ENCODE measurements at regions not wholly inside any gene's neighbourhood (a gene's known extent, or its start where the extent isn't known, plus 50 kb on each side); places are given as distances from the start of the nearest gene placed in this dataset.

DNA sequence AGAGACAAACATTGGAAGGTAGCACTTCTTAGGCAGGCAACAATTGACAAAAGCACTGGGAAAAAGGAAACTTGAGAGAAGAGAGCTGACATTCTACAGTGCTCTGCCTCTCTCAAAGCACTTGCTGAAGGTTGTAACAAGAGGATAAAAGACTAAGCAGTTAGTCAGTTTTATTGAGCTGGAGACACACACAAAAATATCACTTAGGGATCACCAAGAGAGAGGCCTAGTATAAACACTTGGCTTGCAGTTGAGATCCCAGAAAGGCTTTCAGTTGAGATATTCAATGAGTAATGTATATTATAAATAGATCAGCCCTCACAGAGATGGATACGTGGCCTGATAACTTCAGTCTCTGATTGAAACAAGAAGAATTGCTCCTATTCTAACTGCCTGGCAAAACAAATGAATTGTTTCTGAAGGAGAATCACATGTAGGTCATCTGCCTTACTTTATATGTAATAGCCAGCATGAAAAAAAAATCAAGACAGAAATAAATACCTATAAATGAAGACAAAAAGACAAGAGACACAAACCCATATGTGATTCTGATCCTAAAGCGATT is 747.2 kb upstream of the MAN1A1 start:
- no peaks in the 10 kb centered on the region for H3K9me3 ChIP-seq (ENCODE audit: control insufficient read depth, low read length)
- DNase-seq (ENCODE audit: low read depth) = no peak
- no peak overlapping the region for H3K4me3 ChIP-seq (ENCODE audit: low read length)
- no peaks in the 10 kb centered on the region for H3K4me1 ChIP-seq (ENCODE audit: control insufficient read depth, insufficient read depth, low read length)
- no peaks in the 10 kb centered on the region for H3K27me3 ChIP-seq (replicated peaks; ENCODE audit: control insufficient read depth, insufficient read depth, low read length)
- H3K36me3 ChIP-seq (ENCODE audit: control insufficient read depth, insufficient read depth, low read length, severe bottlenecking) = no peaks in the 10 kb centered on the region
- no peak overlapping the region for H3K9ac ChIP-seq (ENCODE audit: low read length)

DNA sequence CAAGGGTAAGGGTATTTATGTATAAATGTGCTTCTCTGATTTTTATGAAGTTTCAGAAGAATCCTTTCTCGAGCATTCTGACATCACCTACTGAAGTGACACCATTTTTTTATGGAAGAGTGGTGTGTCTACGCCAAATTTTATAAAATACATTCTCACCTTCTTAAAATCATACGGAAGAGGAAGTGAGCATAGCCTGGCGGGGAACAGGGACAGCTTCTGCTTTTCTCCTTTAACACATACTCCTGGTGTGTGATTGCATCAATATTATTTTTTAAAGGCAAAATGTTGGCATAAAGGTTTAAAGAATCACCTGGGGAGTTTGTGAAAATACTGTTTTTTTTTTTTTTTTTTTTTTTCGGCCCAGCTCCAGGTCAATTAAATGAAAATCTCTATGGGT is 733.6 kb upstream of the MAN1A1 start:
- DNase-seq (ENCODE audit: low read depth) = no peak
- H3K9ac ChIP-seq (ENCODE audit: low read length) = no peak overlapping the region

DNA sequence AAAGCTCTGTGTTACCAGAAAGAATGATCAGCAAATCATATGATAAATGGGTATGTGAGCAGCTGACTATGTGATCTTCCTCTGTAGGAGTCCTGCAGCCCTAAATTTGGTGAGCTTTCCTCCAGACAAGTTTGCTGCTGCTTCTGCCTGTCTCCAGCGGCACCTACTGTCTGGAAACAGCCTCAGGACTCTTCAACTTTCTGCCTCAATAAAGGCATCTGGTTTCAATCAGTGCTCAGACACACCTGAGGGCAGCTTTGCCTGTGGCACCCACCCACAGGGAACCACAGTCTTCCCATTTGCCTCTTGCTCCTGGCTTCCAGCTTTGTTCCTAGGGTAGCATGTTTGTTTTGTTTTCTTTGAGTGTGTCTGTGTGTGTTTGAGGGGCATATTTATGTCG is 727.9 kb upstream of the MAN1A1 start:
- no peaks in the 10 kb centered on the region for H3K36me3 ChIP-seq (ENCODE audit: control insufficient read depth, insufficient read depth, low read length, severe bottlenecking)
- DNase-seq (ENCODE audit: low read depth) = peak; percentile 27

More for the DNA sequence above, 733.6 kb upstream of the MAN1A1 start:
- no peaks in the 10 kb centered on the region for H3K4me1 ChIP-seq (ENCODE audit: control insufficient read depth, insufficient read depth, low read length)
- no peaks in the 10 kb centered on the region for H3K9me3 ChIP-seq (ENCODE audit: control insufficient read depth, low read length)
- H3K4me3 ChIP-seq (ENCODE audit: low read length) = no peak overlapping the region
- H3K27me3 ChIP-seq (replicated peaks; ENCODE audit: control insufficient read depth, insufficient read depth, low read length) = no peaks in the 10 kb centered on the region
- H3K36me3 ChIP-seq (ENCODE audit: control insufficient read depth, insufficient read depth, low read length, severe bottlenecking) = no peaks in the 10 kb centered on the region

DNA sequence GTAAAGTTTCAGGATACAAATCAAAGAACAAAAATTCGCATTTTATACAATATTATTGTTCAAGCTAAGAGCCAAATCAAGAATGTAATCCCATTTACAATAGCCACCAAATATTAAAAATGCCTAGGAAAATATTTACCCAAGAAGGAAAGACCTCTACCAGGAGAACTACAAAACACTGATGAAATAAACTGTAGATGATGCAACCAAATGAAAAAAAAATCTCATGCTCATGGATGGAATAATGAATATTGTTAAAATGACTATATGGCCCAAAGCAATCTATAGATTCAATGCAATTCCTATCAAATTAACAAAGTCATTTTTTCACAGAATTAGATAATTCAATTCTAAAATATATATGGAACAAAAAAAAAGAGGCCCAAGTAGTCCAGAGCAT is 708.8 kb upstream of the MAN1A1 start:
- H3K36me3 ChIP-seq (ENCODE audit: control insufficient read depth, insufficient read depth, low read length, severe bottlenecking) = no peaks in the 10 kb centered on the region
- no peak overlapping the region for H3K9ac ChIP-seq (ENCODE audit: low read length)
- H3K27me3 ChIP-seq (replicated peaks; ENCODE audit: control insufficient read depth, insufficient read depth, low read length) = no peaks in the 10 kb centered on the region
- no peak for DNase-seq (ENCODE audit: low read depth)
- H3K4me1 ChIP-seq (ENCODE audit: control insufficient read depth, insufficient read depth, low read length) = no peaks in the 10 kb centered on the region
- H3K9me3 ChIP-seq (ENCODE audit: control insufficient read depth, low read length) = peaks cover 9% of the 10 kb centered on the region
- no peak overlapping the region for H3K4me3 ChIP-seq (ENCODE audit: low read length)

More for the DNA sequence above, 727.9 kb upstream of the MAN1A1 start:
- no peak overlapping the region for H3K9ac ChIP-seq (ENCODE audit: low read length)
- no peaks in the 10 kb centered on the region for H3K9me3 ChIP-seq (ENCODE audit: control insufficient read depth, low read length)
- H3K4me3 ChIP-seq (ENCODE audit: low read length) = no peak overlapping the region
- no peaks in the 10 kb centered on the region for H3K4me1 ChIP-seq (ENCODE audit: control insufficient read depth, insufficient read depth, low read length)
- H3K27me3 ChIP-seq (replicated peaks; ENCODE audit: control insufficient read depth, insufficient read depth, low read length) = no peaks in the 10 kb centered on the region

DNA sequence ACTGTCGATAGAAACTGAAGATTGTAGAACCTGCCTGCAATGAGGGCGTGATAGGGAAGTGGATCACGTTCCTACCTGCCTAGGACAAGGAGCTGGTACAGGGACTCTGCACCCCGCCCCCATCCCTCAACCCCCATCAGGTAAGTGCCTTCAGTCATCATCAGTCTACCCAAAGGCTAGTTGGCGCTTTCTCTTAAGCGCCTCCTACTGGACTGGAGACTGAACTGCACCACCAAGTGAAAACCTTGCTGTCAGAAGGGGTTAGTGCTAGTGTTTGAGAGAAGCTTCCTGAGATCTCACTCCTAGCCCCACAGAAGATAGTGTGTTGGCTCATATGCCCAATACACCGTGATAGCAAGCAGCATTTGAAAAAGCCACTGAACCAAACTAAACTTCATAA is 706.5 kb upstream of the MAN1A1 start:
- no peak overlapping the region for H3K4me3 ChIP-seq (ENCODE audit: low read length)
- no peak overlapping the region for H3K9ac ChIP-seq (ENCODE audit: low read length)
- no peaks in the 10 kb centered on the region for H3K36me3 ChIP-seq (ENCODE audit: control insufficient read depth, insufficient read depth, low read length, severe bottlenecking)
- no peaks in the 10 kb centered on the region for H3K27me3 ChIP-seq (replicated peaks; ENCODE audit: control insufficient read depth, insufficient read depth, low read length)
- no peaks in the 10 kb centered on the region for H3K4me1 ChIP-seq (ENCODE audit: control insufficient read depth, insufficient read depth, low read length)
- no peak for DNase-seq (ENCODE audit: low read depth)
- peaks cover 9% of the 10 kb centered on the region for H3K9me3 ChIP-seq (ENCODE audit: control insufficient read depth, low read length)

DNA sequence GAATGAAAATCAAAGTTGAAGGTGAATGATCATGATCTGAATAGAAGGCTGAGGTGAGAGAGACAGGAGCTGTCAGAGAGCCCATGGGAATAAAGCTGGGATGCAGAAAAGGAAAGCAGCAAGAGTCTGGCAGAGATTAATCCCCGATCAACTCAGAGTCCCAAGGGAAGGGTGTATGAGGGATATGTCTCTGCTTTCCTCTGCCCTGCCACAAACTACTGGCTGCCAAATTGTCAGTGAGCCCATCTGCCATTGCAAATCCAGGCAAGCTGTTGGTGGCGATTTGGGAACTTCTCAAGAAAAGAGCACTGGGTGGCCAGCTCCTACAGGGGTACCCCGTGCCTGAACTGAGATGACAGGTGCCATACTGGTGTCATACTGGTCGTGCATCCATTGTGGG is 705.5 kb upstream of the MAN1A1 start:
- Histone ChIP-seq H3K9ac (ENCODE audit: low read length) (no peak overlapping the region), H3K4me3 (ENCODE audit: low read length) (no peak overlapping the region), H3K36me3 (ENCODE audit: control insufficient read depth, insufficient read depth, low read length, severe bottlenecking) (no peaks in the 10 kb centered on the region), H3K9me3 (ENCODE audit: control insufficient read depth, low read length) (peaks cover 9% of the 10 kb centered on the region), H3K27me3 (replicated peaks; ENCODE audit: control insufficient read depth, insufficient read depth, low read length) (no peaks in the 10 kb centered on the region), H3K4me1 (ENCODE audit: control insufficient read depth, insufficient read depth, low read length) (no peaks in the 10 kb centered on the region)
- no peak for DNase-seq (ENCODE audit: low read depth)

DNA sequence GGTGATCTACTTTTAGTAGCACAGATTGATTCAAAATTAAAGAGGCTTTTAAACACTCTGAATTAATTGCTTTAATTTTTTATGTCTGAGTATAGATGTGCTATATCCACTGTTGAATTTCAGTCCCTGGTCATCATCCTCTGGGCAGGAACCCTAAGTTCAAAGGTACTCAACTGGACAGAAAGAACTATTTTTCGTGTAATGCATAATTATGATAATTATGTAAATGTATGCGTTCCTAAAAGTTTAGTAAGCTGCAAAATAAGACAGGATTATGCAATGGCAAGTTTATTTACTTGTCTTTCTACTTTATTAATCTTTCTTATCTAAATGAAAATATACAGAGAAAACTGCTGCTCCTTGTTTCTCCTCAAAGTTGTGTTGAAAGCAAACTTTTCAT is 690.1 kb upstream of the MAN1A1 start:
- no peaks in the 10 kb centered on the region for H3K36me3 ChIP-seq (ENCODE audit: control insufficient read depth, insufficient read depth, low read length, severe bottlenecking)
- DNase-seq (ENCODE audit: low read depth) = no peak
- no peaks in the 10 kb centered on the region for H3K4me1 ChIP-seq (ENCODE audit: control insufficient read depth, insufficient read depth, low read length)
- H3K4me3 ChIP-seq (ENCODE audit: low read length) = no peak overlapping the region
- no peaks in the 10 kb centered on the region for H3K27me3 ChIP-seq (replicated peaks; ENCODE audit: control insufficient read depth, insufficient read depth, low read length)
- H3K9ac ChIP-seq (ENCODE audit: low read length) = no peak overlapping the region
- no peaks in the 10 kb centered on the region for H3K9me3 ChIP-seq (ENCODE audit: control insufficient read depth, low read length)

DNA sequence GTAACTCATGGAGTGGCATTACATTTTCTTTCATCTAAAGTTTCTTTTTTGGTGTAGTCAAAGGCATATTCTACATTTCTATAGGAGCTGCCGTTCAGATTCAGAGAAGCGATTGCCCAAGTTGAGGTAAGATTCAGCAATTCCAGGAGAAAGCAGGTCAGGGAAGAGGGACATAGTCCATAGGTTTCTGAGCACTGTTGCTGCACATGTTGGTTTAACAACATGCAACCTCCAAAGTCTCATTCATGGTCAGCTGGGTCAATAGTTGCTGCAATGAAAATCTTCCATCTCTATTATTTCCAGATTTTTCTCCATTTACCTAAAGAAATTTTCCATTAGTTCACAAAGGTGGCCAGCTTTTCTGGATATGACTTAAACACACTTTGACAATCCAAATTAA is 682.3 kb upstream of the MAN1A1 start:
- Histone ChIP-seq H3K27me3 (replicated peaks; ENCODE audit: control insufficient read depth, insufficient read depth, low read length) (no peaks in the 10 kb centered on the region), H3K9ac (ENCODE audit: low read length) (no peak overlapping the region), H3K9me3 (ENCODE audit: control insufficient read depth, low read length) (no peaks in the 10 kb centered on the region), H3K36me3 (ENCODE audit: control insufficient read depth, insufficient read depth, low read length, severe bottlenecking) (no peaks in the 10 kb centered on the region), H3K4me1 (ENCODE audit: control insufficient read depth, insufficient read depth, low read length) (peaks cover 10% of the 10 kb centered on the region), H3K4me3 (ENCODE audit: low read length) (no peak overlapping the region)
- no peak for DNase-seq (ENCODE audit: low read depth)

DNA sequence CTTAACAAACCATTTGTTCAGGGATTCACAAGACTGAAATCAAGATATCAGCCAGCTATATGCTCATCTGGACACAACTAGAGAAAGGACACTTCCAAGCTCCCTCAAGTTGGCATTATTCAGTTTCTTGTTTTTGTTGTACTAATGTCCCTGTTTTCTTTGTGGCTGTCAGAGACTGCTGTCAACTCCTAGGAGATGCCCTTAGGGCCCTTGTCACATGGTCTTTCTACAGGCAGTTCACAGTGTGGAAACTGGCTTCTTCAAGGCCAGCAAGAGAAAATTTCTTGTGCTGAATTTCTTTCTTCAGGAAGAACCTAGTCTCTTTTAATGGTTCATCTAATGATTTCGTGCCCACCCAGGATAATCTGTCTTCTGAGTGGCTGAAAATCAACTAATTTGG is 677.2 kb upstream of the MAN1A1 start:
- DNase-seq (ENCODE audit: low read depth) = no peak
- peaks cover 9% of the 10 kb centered on the region for H3K4me1 ChIP-seq (ENCODE audit: control insufficient read depth, insufficient read depth, low read length)
- H3K36me3 ChIP-seq (ENCODE audit: control insufficient read depth, insufficient read depth, low read length, severe bottlenecking) = no peaks in the 10 kb centered on the region
- H3K9ac ChIP-seq (ENCODE audit: low read length) = no peak overlapping the region
- H3K9me3 ChIP-seq (ENCODE audit: control insufficient read depth, low read length) = no peaks in the 10 kb centered on the region
- no peak overlapping the region for H3K4me3 ChIP-seq (ENCODE audit: low read length)
- no peaks in the 10 kb centered on the region for H3K27me3 ChIP-seq (replicated peaks; ENCODE audit: control insufficient read depth, insufficient read depth, low read length)

DNA sequence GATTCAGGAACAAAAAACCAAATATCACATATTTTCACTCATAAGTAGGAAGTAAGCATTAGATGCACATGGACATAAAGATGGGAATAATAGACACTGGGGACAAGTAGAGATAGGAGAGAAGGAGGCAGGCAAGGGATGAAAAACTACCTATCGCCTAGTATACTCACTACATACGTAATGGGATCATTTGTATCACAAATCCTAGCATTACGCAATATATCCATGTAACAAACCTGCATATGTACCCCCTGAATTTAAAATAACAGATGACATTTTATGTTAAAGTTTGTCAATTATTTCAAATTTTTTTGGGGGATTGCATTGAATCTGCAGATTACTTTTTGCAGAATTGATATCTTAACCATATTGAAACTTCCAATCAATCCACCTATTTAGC is 660.5 kb upstream of the MAN1A1 start:
- Histone ChIP-seq H3K9me3 (ENCODE audit: control insufficient read depth, low read length) (no peaks in the 10 kb centered on the region), H3K9ac (ENCODE audit: low read length) (no peak overlapping the region), H3K4me1 (ENCODE audit: control insufficient read depth, insufficient read depth, low read length) (peaks cover 4% of the 10 kb centered on the region), H3K36me3 (ENCODE audit: control insufficient read depth, insufficient read depth, low read length, severe bottlenecking) (no peaks in the 10 kb centered on the region), H3K4me3 (ENCODE audit: low read length) (no peak overlapping the region), H3K27me3 (replicated peaks; ENCODE audit: control insufficient read depth, insufficient read depth, low read length) (no peaks in the 10 kb centered on the region)
- DNase-seq (ENCODE audit: low read depth) = no peak

DNA sequence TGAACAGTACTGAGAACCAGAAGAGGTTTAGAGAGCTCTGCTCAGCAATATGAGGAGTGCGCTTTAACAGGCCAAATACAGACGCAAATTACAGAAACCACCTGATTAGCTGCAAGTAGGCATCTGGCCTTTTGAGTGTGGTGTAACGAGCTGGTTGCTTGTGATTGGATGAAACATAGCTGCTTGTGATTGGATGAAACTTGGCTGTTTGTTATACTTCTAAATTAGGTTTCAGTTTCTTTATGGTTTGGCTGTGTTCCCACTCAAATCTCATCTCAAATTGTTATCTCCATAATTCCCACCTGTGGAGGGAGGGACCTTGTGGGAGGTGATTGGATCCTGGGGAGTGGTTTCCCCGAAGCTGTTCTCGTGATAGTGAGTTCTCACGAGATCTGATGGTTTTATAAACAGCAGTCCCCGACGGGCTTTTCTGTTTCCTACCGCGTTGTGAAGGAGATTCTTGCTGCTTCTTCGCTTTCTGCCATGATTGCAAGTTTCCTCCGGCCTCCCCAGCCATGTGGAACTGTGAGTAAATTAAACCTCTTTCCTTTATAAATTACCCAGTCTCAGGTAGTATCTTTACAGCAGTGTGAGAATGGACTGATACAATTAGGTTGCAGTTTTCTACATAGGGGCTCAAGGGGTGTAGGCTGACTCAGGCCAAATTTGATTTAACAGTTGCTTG is 655.9 kb upstream of the MAN1A1 start:
- Histone ChIP-seq H3K4me3 (ENCODE audit: low read length) (no peak overlapping the region), H3K9me3 (ENCODE audit: control insufficient read depth, low read length) (no peaks in the 10 kb centered on the region)
- DNase-seq (ENCODE audit: low read depth) = no peak

More for the DNA sequence above, 655.9 kb upstream of the MAN1A1 start:
- Histone ChIP-seq H3K9ac (ENCODE audit: low read length) (no peak overlapping the region), H3K36me3 (ENCODE audit: control insufficient read depth, insufficient read depth, low read length, severe bottlenecking) (no peaks in the 10 kb centered on the region), H3K4me1 (ENCODE audit: control insufficient read depth, insufficient read depth, low read length) (peaks cover 11% of the 10 kb centered on the region), H3K27me3 (replicated peaks; ENCODE audit: control insufficient read depth, insufficient read depth, low read length) (no peaks in the 10 kb centered on the region)

Measured in adipocyte (in vitro differentiated cells).